ENCODE measurements at regions not wholly inside any gene's neighbourhood (a gene's known extent, or its start where the extent isn't known, plus 50 kb on each side); places are given as distances from the start of the nearest gene placed in this dataset.

DNA sequence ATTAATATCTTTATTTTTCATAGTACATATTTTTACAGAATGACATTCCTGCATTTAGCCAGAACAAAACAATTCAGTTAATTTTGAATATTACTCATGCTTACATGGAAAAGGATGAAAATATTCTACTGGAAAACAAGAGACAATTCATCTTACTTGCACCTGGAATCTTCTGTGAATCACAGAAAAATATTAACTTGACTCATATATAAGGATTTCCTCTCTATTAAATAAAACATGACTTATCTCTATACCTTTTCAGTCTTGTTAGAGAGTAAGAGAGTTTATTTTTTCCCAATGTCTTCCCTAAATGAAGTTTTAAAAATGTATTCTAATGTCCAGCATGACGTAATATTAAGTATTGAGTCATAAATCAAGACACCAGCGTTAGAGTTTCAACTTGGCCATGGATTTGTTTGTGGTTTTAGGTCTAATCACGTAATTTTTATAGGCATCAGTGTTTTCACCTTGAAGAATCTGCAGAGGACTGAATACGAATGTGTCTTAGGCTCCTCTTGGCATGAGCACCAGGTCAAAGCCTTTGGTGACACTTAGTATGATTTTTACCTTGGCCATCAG, 445.1 kb upstream of the JAG1 start:
- Histone ChIP-seq H2BK120ac (replicated peaks; ENCODE audit: low read depth, low read length) (no peak overlapping the region), H2AFZ (ENCODE audit: low read length) (no peak overlapping the region), H4K8ac (ENCODE audit: extremely low read depth, insufficient read depth, low read length) (no peak overlapping the region), H3K4ac (replicated peaks; ENCODE audit: insufficient read length, low read depth, low read length) (no peak overlapping the region), H2BK20ac (ENCODE audit: low read length) (no peak overlapping the region), H4K5ac (ENCODE audit: insufficient read length, low read depth, low read length) (no peak overlapping the region), H2BK5ac (ENCODE audit: low read depth, low read length) (no peak overlapping the region), H3K4me3 (ENCODE audit: extremely low read depth in 1 of 4, insufficient read depth in 2 of 4, low read depth in 3 of 4, low read length in 4 of 4) (no peak overlapping the region), H3K23ac (ENCODE audit: insufficient read length) (no peak overlapping the region), H3K79me2 (ENCODE audit: control insufficient read depth in 1 of 2, insufficient read depth in 2 of 2, low read length in 2 of 2) (no peaks in the 10 kb centered on the region), H3K14ac (ENCODE audit: insufficient read length) (no peak overlapping the region), H2BK15ac (ENCODE audit: low read length) (no peak overlapping the region), H4K91ac (replicated peaks; ENCODE audit: insufficient read length, low read length) (no peak overlapping the region), H3K27ac (ENCODE audit: low read depth, low read length) (no peak overlapping the region), H3K79me1 (ENCODE audit: low read depth, low read length) (no peaks in the 10 kb centered on the region), H3K9ac (replicated peaks in 1 of 4; ENCODE audit: extremely low read depth in 1 of 4, low read depth in 3 of 4, low read length in 3 of 4) (no peak overlapping the region), H3K18ac (ENCODE audit: extremely low read depth, low read length) (no peak overlapping the region), H2BK12ac (ENCODE audit: low read depth, low read length) (no peak overlapping the region), H4K20me1 (replicated peaks in 1 of 2; ENCODE audit: control insufficient read depth in 1 of 2, insufficient read depth in 2 of 2, low read length in 2 of 2) (no peaks in the 10 kb centered on the region), H3K56ac (replicated peaks; ENCODE audit: insufficient read length, low read depth, low read length) (no peak overlapping the region), H3K27me3 (replicated peaks in 1 of 4; ENCODE audit: control insufficient read depth in 3 of 4, extremely low read depth in 1 of 4, insufficient read depth in 3 of 4, low read length in 3 of 4) (no peaks in the 10 kb centered on the region), H3K4me1 (replicated peaks in 1 of 4; ENCODE audit: control insufficient read depth in 3 of 4, insufficient read depth in 4 of 4, low read length in 3 of 4) (no peaks in the 10 kb centered on the region), H3K36me3 (ENCODE audit: control insufficient read depth in 2 of 4, insufficient read depth in 4 of 4, low read length in 3 of 4) (no peaks in the 10 kb centered on the region), H3K4me2 (ENCODE audit: insufficient read depth in 1 of 2, low read depth in 2 of 2, low read length in 2 of 2) (no peak overlapping the region), H3K9me3 (ENCODE audit: insufficient read depth in 2 of 2, low read depth in 1 of 2, low read length in 1 of 2) (no peaks in the 10 kb centered on the region), H3K23me2 (ENCODE audit: low read depth, low read length) (no peaks in the 10 kb centered on the region), H2AK5ac (ENCODE audit: low read depth, low read length) (no peak overlapping the region)
- WGBS, 2 experiments (ENCODE audit: extremely low coverage in 1 of 2, insufficient coverage in 1 of 2, insufficient read length in 1 of 2, insufficient replicate concordance in 2 of 2, low coverage in 1 of 2, low lambda C conversion rate in 2 of 2, missing lambda C conversion rate in 1 of 2), result 89% methylated on average over 4 of the region's 4 CpGs; no CpG with 5 or more reads in 1 of the 2 experiments
- no peak for FAIRE-seq
- ChIA-PET CTCF (ENCODE audit: partially characterized antibody) (interaction anchor here (0.6 kb wide), 1 partner anchor 149 kb away, joined by 3 read pairs; no protein-coding TSS in a partner anchor), POLR2A (ENCODE audit: partially characterized antibody) (no interaction called here)
- DNase-seq (ENCODE audit: low read depth in 1 of 2, low spot score in 2 of 2), result no peak
- TF ChIP-seq CTBP2 (IDR thresholded peaks at IDR 0.05; ENCODE audit: borderline replicate concordance, insufficient read depth, insufficient read length, low read length), result no peak
- TF ChIP-seq SAP30 (IDR thresholded peaks at IDR 0.05; ENCODE audit: insufficient read depth, insufficient replicate concordance, low read length), result no peak
- TF ChIP-seq, protein P1, sequence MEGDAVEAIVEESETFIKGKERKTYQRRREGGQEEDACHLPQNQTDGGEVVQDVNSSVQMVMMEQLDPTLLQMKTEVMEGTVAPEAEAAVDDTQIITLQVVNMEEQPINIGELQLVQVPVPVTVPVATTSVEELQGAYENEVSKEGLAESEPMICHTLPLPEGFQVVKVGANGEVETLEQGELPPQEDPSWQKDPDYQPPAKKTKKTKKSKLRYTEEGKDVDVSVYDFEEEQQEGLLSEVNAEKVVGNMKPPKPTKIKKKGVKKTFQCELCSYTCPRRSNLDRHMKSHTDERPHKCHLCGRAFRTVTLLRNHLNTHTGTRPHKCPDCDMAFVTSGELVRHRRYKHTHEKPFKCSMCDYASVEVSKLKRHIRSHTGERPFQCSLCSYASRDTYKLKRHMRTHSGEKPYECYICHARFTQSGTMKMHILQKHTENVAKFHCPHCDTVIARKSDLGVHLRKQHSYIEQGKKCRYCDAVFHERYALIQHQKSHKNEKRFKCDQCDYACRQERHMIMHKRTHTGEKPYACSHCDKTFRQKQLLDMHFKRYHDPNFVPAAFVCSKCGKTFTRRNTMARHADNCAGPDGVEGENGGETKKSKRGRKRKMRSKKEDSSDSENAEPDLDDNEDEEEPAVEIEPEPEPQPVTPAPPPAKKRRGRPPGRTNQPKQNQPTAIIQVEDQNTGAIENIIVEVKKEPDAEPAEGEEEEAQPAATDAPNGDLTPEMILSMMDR (IDR thresholded peaks at IDR 0.05; ENCODE audit: control extremely low read depth in 1 of 3, insufficient read depth in 1 of 3, low read depth in 1 of 3, low read length in 3 of 3), result no peak
- no peak for TF ChIP-seq SIX5 (IDR thresholded peaks at IDR 0.05; ENCODE audit: low read depth, low read length)
- TF ChIP-seq EZH2 (IDR thresholded peaks at IDR 0.05; ENCODE audit: low read depth, low read length, severe bottlenecking), result no peak
- TF ChIP-seq SP2 (IDR thresholded peaks at IDR 0.05; ENCODE audit: low read length), result no peak
- TF ChIP-seq SIN3A (conservative IDR thresholded peaks at IDR 0.05 in 1 of 2, IDR thresholded peaks at IDR 0.05 in 1 of 2; ENCODE audit: low read depth in 1 of 2, low read length in 2 of 2), result no peak
- TF ChIP-seq JUN (IDR thresholded peaks at IDR 0.05; ENCODE audit: low read depth, low read length), result no peak
- no peak for TF ChIP-seq NANOG (IDR thresholded peaks at IDR 0.05; ENCODE audit: insufficient read depth, low read depth, low read length, poor library complexity, severe bottlenecking)
- TF ChIP-seq KDM5A (IDR thresholded peaks at IDR 0.05; ENCODE audit: low read length), result no peak

Data from H1 (cell line).